ENCODE measurements at regions not wholly inside any gene's neighbourhood (a gene's known extent, or its start where the extent isn't known, plus 50 kb on each side); places are given as distances from the start of the nearest gene placed in this dataset.

DNA sequence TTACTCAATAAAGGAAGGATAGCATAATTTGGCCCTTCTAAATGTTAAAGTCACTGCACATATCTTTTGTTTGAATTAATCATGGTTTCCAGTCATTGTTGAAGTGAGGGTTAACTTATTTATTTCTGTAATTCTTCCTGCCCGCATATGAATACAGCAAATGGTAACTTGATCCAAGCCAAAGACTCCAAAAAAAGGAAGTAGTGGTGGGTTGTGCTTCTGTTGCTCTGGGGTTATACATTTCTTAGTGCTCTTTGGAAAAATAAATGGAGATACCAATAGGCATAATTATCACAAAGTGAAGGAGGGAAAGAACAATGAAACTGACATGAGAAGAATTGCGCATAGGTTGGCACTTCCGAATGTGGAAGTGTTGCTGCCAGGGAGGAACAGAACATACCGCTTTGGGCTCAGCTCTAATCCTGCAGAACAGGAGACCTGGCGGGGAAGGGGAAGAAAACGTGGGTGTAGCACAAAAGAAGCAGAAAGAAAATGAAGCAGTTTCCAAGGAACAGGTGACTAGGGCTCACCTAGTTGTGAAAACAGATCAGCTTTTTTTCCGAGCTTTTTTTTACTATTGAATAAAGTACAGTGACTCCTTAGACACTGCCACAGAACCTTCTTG is 69.7 kb upstream of the TAF11L2 start:
- TF ChIP-seq, protein P1, sequence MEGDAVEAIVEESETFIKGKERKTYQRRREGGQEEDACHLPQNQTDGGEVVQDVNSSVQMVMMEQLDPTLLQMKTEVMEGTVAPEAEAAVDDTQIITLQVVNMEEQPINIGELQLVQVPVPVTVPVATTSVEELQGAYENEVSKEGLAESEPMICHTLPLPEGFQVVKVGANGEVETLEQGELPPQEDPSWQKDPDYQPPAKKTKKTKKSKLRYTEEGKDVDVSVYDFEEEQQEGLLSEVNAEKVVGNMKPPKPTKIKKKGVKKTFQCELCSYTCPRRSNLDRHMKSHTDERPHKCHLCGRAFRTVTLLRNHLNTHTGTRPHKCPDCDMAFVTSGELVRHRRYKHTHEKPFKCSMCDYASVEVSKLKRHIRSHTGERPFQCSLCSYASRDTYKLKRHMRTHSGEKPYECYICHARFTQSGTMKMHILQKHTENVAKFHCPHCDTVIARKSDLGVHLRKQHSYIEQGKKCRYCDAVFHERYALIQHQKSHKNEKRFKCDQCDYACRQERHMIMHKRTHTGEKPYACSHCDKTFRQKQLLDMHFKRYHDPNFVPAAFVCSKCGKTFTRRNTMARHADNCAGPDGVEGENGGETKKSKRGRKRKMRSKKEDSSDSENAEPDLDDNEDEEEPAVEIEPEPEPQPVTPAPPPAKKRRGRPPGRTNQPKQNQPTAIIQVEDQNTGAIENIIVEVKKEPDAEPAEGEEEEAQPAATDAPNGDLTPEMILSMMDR (IDR thresholded peaks at IDR 0.05) = no peak
- TF ChIP-seq EZH2 (IDR thresholded peaks at IDR 0.05; ENCODE audit: borderline replicate concordance, insufficient read depth, low read depth, low read length, poor library complexity, severe bottlenecking) = no peak

All from B cell (primary cell).